ENCODE measurements at regions not wholly inside any gene's neighbourhood (a gene's known extent, or its start where the extent isn't known, plus 50 kb on each side); places are given as distances from the start of the nearest gene placed in this dataset.

DNA sequence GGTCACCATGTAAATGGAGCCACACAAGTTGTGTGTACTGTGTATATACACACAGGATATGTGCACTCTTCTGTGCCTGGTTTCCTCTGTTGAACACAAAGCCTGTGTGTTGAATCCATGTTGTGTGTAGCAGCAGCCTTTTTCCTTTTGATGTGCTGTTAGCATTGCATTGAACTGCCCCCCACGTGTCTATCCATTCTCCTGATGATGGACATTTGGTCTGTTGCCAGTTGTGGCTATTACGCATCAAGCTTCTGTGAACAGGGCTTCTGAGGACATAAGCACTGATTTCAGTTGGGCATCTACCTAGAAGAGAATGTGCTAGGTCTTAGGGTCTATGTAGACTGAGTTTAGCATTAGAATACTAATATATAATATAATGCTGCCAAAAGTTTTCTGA lies 77.4 kb downstream of the LSM3 start:
- intact Hi-C loops (cut with DNase I) = loop anchor here (10.0 kb wide), 1 partner anchor 51 kb away; no protein-coding TSS in a partner anchor
- DNase-seq = no peak
- no peaks in the 10 kb centered on the region for H3K27me3 ChIP-seq
- H3K9me3 ChIP-seq = no peaks in the 10 kb centered on the region
- H3K27ac ChIP-seq = peak overlapping the region in 1 of 4 donors; percentile 44
- TF ChIP-seq, protein P1, sequence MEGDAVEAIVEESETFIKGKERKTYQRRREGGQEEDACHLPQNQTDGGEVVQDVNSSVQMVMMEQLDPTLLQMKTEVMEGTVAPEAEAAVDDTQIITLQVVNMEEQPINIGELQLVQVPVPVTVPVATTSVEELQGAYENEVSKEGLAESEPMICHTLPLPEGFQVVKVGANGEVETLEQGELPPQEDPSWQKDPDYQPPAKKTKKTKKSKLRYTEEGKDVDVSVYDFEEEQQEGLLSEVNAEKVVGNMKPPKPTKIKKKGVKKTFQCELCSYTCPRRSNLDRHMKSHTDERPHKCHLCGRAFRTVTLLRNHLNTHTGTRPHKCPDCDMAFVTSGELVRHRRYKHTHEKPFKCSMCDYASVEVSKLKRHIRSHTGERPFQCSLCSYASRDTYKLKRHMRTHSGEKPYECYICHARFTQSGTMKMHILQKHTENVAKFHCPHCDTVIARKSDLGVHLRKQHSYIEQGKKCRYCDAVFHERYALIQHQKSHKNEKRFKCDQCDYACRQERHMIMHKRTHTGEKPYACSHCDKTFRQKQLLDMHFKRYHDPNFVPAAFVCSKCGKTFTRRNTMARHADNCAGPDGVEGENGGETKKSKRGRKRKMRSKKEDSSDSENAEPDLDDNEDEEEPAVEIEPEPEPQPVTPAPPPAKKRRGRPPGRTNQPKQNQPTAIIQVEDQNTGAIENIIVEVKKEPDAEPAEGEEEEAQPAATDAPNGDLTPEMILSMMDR (IDR thresholded peaks at IDR 0.05) = no peak
- no peak for TF ChIP-seq POLR2A (IDR thresholded peaks at IDR 0.05)
- H3K4me3 ChIP-seq = no peak overlapping the region
- H3K4me1 ChIP-seq = peaks cover 3 to 35% (median 11%) of the 10 kb centered on the region in 3 donors
- no peaks in the 10 kb centered on the region for H3K36me3 ChIP-seq
- 24 to 66% methylated on average over 2 of the region's 2 CpGs for WGBS, 2 donors

DNA sequence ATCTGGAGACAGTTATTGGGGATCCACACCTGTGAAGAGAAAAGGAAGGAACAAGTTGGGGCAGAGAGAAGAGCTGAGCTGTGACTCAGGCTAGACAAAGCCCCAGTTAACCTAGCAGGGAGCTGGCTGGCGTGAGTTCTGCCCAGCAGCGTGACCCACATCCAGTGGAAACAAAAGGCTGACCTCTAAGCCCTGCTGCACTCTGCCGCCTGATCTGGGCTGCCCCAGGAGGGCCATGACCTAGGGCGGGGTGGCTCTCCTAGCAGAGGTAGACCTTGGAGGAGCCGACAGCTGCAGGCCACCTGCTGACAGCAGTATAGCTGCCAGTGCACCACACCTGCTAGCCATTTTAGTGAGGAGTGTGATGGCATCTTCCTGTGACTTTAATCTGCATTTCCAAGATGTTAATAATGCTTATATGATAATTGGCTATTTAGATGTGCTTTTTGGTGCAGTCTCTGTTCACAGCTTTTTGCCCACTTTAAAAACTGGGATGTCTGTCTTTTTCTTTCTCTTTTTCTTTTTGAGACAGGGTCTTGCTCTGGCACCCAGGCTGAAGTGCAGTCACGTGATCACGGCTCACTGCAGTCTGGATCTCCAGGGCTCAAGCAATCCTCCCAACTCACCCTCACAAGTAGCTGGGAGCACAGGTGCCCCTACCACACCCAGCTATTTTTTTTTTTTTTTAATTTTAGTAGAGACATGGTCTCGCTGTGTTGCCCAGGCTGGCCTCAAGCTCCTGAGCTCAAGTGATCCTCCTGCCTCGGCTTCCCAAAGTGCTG lies 78.1 kb downstream of the LSM3 start:
- Histone ChIP-seq H3K9me3 (no peaks in the 10 kb centered on the region), H3K4me3 (no peak overlapping the region), H3K36me3 (no peaks in the 10 kb centered on the region), H3K27me3 (peaks cover 0 to 1% (median 0%) of the 10 kb centered on the region in 4 donors), H3K27ac (peak overlapping the region in 1 of 4 donors; percentile 44), H3K4me1 (peaks cover 3 to 38% (median 11%) of the 10 kb centered on the region in 3 donors)
- WGBS, 2 donors = 52 to 64% methylated on average over 4 to 6 of the region's 9 CpGs
- intact Hi-C loops (cut with DNase I) = loop anchor here (10.0 kb wide), 1 partner anchor 52 kb away; no protein-coding TSS in a partner anchor
- DNase-seq = no peak
- TF ChIP-seq, protein P1 (IDR thresholded peaks at IDR 0.05) = peak in 2 of 6 experiments; percentile 19 to 27
- no peak for TF ChIP-seq POLR2A (IDR thresholded peaks at IDR 0.05)

GRCh38 chr3:14258906-14259904 lies 80.6 kb downstream of the LSM3 start:
- WGBS, 2 donors = 81 to 89% methylated on average over 5 to 8 of the region's 12 CpGs
- no peak overlapping the region for H3K4me3 ChIP-seq
- peaks cover 3 to 22% (median 11%) of the 10 kb centered on the region in 3 donors for H3K4me1 ChIP-seq
- no peak overlapping the region for H3K27ac ChIP-seq
- H3K27me3 ChIP-seq = peaks cover 0 to 18% (median 0%) of the 10 kb centered on the region in 4 donors
- H3K36me3 ChIP-seq = no peaks in the 10 kb centered on the region
- DNase-seq = no peak
- intact Hi-C loops (cut with DNase I) = loop anchor here (10.0 kb wide), 1 partner anchor 54 kb away; no protein-coding TSS in a partner anchor
- no peaks in the 10 kb centered on the region for H3K9me3 ChIP-seq
- TF ChIP-seq, protein P1 (IDR thresholded peaks at IDR 0.05) = no peak
- no peak for TF ChIP-seq POLR2A (IDR thresholded peaks at IDR 0.05)

DNA sequence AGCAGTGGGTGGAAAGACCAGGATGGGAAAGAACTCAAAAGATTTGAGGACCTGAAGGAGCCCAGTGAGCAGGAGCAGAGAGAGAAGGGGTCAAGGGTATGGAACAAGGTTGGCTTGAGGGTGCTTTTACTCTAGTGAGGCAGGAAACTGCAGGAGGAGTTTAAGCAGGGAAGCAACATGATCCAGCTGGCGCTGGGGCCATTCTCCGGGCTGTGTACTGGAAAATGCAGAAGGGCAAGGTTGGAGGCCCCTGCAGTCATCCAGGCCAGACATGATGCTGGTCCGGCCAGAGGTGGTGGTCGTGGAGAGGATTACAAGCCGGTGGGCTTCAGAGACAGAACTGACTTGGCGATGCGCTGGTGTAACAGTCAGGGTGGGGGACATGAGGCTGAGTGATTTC lies 81.8 kb downstream of the LSM3 start:
- Histone ChIP-seq H3K4me3 (no peak overlapping the region), H3K4me1 (peaks cover 3 to 25% (median 11%) of the 10 kb centered on the region in 3 donors), H3K36me3 (no peaks in the 10 kb centered on the region), H3K9me3 (no peaks in the 10 kb centered on the region), H3K27me3 (peaks cover 0 to 29% (median 0%) of the 10 kb centered on the region in 4 donors), H3K27ac (no peak overlapping the region)
- TF ChIP-seq POLR2A (IDR thresholded peaks at IDR 0.05) = no peak
- TF ChIP-seq, protein P1 (IDR thresholded peaks at IDR 0.05) = no peak
- intact Hi-C loops (cut with DNase I) = loop anchor here (2.0 kb wide), 1 partner anchor 202 kb away; no protein-coding TSS in a partner anchor
- 81 to 85% methylated on average over 7 of the region's 7 CpGs for WGBS, 2 donors
- no peak for DNase-seq
